GM18868 (cell line): ENCODE measurements at regions not wholly inside any gene's neighbourhood (a gene's known extent, or its start where the extent isn't known, plus 50 kb on each side); places are given as distances from the start of the nearest gene placed in this dataset.
"Not testable (repeated sequence)": the region's sequence is repeated elsewhere in the genome, so short reads cannot be mapped to it uniquely, and the experiment has no call there.

Source experiments
- ATAC-seq: cut with Tn5 transposase; IDR thresholded peaks from one replicate; pipeline ENCODE4 v1.9.1; 2021; ENCODE audit warnings: mild to moderate bottlenecking, moderate library complexity; ENCODE audit not compliant: unreplicated experiment

GRCh38 chr15:77864211-77865105 lies 213.1 kb downstream of the TBC1D2B start:
- no peak for ATAC-seq

- no peak for ATAC-seq
These were observed 213.9 kb downstream of the TBC1D2B start for GRCh38 chr15:77863491-77864105.

GRCh38 chr15:77862651-77863104 lies 214.8 kb downstream of the TBC1D2B start:
- no peak for ATAC-seq

- not testable (repeated sequence) for ATAC-seq
These were observed 215.4 kb downstream of the TBC1D2B start for GRCh38 chr15:77861997-77862635.

- no peak for ATAC-seq
These were observed 217.3 kb downstream of the TBC1D2B start for GRCh38 chr15:77860071-77860691.

- ATAC-seq = no peak
These were observed 217.9 kb downstream of the TBC1D2B start for GRCh38 chr15:77859491-77860060.

GRCh38 chr15:77858792-77859490 lies 218.6 kb downstream of the TBC1D2B start:
- no peak for ATAC-seq

GRCh38 chr15:77857419-77857818 lies 220.1 kb downstream of the TBC1D2B start:
- no peak for ATAC-seq

GRCh38 chr15:77856705-77857346 lies 220.7 kb downstream of the TBC1D2B start:
- ATAC-seq = no peak

GRCh38 chr15:77855871-77856270 lies 221.6 kb downstream of the TBC1D2B start:
- no peak for ATAC-seq

GRCh38 chr15:77854980-77855379 lies 222.3 kb upstream of the LINGO1 start:
- no peak for ATAC-seq

- ATAC-seq = no peak
These were observed 221.2 kb upstream of the LINGO1 start for GRCh38 chr15:77853910-77854309.

- no peak for ATAC-seq
These were observed 220.3 kb upstream of the LINGO1 start for GRCh38 chr15:77853008-77853328.

- no peak for ATAC-seq
These were observed 219.7 kb upstream of the LINGO1 start for GRCh38 chr15:77852241-77853007.

GRCh38 chr15:77851691-77852090 lies 219.0 kb upstream of the LINGO1 start:
- no peak for ATAC-seq

GRCh38 chr15:77851086-77851485 lies 218.4 kb upstream of the LINGO1 start:
- ATAC-seq = no peak

- no peak for ATAC-seq
These were observed 214.3 kb upstream of the LINGO1 start for GRCh38 chr15:77846986-77847385.

GRCh38 chr15:77846360-77846759 lies 213.6 kb upstream of the LINGO1 start:
- ATAC-seq = no peak

GRCh38 chr15:77844798-77845446 lies 212.2 kb upstream of the LINGO1 start:
- no peak for ATAC-seq
